Forelimb muscle (tissue), 1 donor: ENCODE measurements at regions not wholly inside any gene's neighbourhood (a gene's known extent, or its start where the extent isn't known, plus 50 kb on each side); places are given as distances from the start of the nearest gene placed in this dataset.
A peak's percentile ranks its signal among the peaks of the same experiment; 100 is the strongest.
"Not testable (repeated sequence)": the region's sequence is repeated elsewhere in the genome, so short reads cannot be mapped to it uniquely, and the experiment has no call there.

Experiments
- DNase-seq: peaks from one replicate; pipeline ENCODE4 v3.0.0-alpha.2; 2013; ENCODE audit warnings: low read depth

DNA sequence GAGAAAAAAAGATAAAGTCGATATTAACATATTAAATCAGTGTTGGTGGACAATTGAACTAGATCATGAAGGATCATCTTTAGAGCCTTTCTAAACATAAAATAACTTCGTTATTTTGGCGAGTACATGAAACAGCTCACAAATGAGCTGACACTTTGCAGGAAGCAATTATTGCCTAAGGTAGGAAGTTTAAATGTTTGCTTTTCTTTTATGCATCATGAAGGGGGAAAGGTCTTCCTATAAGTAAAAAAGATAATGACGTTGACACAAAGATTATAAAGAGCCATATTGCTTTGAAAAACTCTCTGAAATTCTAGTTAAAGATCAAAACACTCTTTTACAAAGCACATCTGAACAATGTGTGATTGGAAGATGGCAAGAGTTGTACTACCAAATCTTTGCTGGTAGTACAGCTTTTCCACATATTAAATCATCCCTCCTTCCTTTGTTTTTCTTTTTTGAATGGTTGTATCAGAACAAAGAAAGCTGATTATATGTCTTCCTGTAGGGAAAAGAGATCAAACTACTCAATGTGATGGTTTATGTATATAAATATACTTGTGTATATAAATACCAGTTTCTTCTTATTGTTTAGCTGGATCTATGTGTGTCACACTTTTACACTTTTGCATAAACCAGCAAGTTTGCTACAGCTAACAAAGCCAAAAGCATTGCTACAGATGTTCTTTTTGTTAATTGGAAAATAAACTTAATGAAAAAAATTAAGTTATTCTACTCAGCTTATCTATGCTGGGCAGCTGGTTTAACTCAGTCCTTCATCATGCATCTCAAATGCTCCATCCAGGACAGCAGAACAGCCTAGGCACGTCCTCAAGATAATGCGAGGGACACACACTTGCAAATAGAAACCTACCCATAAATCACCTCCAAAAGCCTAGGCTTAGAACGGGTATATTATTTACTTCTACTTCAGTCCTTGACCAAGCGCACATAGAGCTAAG lies 850.8 kb upstream of the ROBO1 start:
- no peak for DNase-seq

DNA sequence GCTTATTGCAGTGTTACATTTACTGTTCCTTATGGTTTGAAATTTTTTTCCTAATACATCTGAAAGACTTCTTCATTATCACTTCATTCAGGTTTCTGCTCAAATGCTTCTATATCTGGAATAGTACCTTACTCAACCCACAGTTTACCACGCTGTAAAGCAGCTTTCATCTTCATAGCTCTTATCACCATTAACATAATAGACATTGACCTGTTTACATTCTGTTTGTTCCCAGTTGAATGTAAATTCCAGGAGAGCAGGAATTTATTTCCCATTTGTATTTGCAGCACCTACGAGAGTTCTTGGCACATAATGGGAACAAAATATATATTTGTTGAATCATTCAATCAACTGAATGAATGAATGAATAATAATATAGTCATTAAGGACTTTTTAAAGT lies 844.6 kb upstream of the ROBO1 start:
- DNase-seq = no peak

DNA sequence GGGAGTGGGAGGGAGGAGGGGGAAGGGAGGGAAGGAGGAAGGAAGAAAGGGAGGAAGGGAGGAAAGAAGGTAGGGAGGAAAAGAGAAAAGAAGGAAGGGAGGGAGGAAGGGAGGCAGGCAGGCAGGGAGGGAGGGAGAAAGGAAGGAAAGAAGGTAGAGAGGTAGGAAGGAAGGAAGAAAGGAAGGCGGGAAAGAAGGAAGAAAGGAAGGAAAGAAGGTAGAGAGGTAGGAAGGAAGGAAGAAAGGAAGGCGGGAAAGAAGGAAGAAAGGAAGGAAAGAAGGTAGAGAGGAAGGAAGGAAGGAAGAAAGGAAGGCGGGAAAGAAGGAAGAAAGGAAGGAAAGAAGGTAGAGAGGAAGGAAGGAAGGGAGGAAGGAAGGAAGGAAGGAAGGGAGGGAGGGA lies 840.3 kb upstream of the ROBO1 start:
- DNase-seq = not testable (repeated sequence)

DNA sequence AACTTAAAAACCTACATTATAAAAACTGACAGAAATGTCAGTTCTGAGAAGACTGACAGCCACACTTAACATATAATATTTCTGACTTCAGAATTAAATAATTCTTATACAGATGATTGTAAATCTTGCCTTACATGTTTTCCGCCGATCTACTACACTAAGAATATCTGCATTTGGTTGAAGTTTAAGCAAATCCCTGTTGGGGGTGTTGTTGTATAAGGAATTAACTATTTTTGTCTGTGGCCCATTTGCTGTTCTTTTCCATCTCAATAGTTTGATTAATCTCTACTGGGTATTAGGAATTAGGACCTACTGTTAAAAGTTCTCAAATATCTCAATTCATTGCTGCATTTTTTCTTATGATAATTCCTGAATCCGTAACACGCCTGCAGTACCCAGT lies 838.3 kb upstream of the ROBO1 start:
- no peak for DNase-seq

DNA sequence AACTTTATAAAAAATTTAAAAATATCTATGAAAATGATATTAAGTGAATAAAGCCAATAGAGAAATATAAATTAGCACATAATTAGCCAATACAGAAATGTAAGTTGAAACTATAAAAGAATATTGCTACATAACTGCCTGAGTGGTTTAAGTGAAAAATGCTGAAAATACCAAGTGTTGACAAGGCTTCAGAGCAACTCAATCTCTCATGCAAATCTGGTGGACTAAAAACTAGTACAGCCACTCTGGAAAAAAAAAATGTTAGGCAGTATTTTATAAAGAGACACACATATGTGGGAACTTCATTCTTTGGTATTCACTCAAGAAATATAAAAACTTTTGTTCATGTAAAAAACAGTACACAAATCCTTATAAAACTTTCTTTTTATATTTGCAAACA lies 833.7 kb upstream of the ROBO1 start:
- no peak for DNase-seq

DNA sequence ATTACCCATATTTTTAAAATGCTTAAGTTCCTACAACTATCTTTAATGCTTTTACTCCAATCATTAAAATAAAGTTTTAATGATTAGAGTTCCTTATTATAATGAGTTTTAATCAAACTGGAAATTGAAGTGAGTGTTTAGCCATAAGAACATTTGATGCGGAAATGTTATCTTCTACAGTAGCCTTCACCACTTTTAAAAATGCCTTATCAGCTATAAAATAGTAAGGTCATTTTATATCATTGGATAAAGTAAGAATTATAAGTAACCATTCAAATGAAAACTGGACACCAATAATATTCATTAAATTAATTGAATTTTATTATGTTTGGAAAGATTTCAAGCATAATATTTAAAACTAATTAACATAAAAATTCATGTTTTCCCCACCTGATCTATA lies 825.0 kb upstream of the ROBO1 start:
- DNase-seq = no peak

DNA sequence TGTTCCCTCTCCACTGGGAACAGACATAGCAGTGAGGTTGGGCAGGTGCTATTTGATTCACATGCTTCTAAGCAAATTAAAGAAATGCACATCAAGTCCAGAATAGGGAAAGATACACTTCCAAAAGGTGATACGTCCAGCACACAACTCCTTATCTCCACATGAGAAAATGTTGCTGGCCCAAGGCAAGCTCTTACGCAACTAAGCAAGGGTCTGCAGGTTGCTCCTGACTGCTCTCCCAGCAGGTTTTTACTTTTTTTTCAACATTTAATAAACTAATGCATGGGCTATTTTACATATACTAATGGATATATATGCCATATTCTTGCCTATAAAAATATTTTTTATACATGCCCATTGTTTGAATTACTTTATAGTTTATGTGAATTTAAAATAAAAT lies 818.5 kb upstream of the ROBO1 start:
- DNase-seq = no peak

DNA sequence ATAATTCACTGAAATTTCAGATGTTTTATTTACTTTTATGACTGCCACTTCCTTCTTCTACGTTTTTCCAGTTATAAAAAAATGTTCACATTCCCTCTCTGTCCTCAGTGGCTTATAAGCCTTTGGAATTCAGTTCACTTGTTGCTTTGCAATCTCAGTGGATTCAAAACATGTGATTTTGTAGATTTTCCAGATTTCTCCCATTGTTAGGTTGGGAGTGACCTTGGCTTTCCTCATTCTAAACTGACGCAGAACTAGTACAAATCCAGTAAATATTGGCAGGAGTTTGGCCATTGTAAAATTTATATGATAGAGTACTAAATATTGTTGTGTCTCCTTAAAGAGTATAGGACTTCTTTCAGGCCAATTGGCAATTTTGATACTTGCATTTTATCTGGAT lies 812.3 kb upstream of the ROBO1 start:
- DNase-seq = peak; percentile 2

DNA sequence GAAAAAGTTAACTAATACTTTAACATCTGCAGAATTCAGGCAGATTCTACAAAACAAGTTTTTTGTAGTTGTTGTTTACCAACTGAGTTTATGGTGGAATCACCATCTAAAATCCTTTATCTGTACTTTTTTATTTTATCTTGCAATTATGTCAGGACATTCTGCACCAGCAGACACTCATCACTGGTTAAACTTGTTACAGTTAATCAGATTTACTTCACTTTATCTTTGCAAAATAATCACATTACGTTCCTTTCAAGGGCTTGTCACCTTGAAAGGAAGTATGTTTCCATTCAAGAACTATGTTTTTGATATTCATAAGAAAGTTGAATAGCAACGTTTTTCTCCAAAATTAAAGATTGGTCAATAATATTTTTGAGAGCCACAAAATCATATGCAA lies 796.6 kb upstream of the ROBO1 start:
- no peak for DNase-seq

DNA sequence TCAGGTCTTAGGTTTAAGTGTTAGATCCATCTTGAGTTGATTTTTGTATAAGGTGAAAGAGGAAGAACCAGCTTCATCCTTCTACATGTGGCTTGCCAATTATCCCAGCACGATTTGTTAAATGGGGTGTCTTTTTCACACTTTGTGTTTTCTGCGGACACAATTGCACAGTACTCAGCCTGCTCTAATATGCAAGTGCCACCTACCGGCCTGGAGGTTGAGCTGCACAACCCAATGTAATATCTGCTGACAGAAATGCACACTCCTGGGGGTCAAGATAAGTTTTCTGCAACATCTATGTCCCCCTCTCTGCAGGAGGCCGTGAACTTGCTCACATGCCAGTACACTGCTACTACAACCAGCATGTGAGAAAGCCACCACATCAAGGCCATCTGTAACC lies 791.9 kb upstream of the ROBO1 start:
- no peak for DNase-seq

DNA sequence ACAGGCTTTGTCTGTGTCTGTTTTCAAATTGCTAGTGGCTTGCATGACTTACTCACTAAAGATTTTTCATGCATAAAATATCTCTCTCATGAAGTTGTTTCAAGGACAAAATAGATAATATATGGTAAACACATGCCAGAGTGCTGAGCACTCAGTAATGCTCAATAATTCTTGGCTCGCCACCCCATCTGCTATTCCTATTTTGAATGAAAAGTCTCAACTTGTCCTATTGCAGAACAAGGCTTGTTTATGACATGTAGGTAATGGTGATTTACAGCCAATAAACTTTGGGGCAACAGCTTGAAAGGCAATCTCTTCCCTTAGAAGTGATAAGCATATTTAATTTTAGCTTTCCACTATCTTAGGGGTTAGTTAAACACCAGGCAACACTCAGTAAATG lies 789.0 kb upstream of the ROBO1 start:
- no peak for DNase-seq

DNA sequence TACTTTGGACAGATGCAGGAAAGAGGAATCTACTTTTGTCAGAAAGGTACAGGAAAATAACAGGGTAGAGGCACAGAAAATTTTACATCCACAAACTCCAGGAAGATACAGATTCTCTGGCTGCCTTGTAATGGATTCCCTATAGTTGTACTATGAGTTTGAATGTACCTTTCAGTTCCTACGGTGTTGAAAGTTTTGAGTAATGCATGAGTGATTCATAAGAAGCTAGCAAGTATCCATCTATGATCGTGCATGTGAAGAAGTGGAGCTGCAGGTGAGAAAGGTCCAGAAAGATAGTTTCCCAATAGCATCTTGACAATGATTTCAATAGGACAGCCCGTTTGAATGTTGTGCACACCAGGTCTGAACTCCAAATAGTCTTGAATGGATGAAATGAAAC lies 786.5 kb upstream of the ROBO1 start:
- no peak for DNase-seq

DNA sequence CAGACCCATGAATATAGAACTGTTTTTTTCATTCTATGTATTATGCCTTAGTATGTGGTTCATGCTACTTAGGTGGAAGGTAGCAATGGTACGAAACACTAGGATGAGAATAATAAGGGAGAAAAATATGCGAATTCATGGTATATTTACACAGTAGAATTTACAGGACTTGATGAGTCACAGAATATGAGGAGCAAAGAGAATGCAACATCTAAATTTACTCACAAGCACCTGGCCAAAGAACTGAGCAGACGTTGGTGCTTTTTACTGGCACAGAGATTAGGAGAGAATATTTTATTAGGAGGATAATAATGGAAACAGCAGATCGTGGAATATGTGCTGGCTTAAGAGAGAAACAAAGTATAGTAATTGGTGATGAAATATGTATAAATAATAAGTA lies 785.4 kb upstream of the ROBO1 start:
- DNase-seq = no peak

DNA sequence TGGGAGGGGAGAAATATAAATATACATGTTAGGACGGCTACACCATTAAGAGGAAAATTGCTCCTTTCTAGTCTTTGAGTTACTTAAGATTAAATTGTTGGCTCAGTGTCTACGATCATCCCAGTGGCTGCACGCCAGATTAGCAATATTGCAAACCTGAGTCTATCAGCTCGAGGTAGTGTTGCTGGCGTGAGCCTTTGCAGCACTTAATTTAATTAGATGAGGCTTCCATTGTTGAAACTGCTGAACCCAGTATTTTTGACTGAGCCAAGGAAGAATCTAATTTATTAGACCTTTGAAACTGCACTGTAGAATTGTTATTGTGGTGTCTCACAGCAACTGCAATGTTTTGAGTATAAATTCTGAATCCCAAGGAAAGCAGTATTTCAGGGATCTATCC lies 782.4 kb upstream of the ROBO1 start:
- DNase-seq = peak; percentile 24

DNA sequence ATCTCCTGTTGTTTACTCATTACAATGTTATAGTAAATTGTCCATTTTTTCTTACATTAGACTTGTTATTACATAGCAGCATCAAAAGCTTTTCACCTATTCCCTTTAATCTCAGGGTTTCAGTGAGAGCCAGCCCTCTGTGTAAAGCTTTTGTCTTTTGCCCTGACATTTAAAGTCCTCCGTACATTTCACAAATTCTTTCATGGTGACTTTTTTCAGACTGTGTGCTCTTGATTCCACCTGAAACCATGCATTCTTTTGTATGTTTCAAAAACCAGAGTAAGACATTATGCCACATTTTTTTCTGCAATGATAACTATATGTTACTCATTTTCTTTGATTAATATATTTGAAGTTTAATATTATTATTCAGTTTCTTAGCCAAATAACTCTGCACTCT lies 781.4 kb upstream of the ROBO1 start:
- DNase-seq = no peak

DNA sequence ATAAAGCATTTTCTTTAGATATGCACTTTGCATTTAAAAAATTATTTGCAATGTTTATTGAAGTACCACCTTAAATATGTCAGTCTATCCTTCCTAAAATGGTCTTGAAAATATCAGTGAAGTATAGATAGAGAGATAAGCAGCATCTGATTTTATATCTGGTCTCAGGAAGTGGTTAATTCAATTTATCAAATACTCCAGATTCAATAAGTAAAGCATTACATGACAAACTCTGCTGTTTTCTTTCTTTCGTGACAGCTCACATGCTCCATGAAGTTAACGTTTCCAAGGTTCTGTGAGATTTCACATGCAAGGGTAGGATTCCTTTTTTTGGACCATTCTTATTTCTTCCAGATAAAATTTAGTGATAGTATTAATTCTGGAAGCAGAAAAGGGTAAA lies 775.4 kb upstream of the ROBO1 start:
- no peak for DNase-seq

DNA sequence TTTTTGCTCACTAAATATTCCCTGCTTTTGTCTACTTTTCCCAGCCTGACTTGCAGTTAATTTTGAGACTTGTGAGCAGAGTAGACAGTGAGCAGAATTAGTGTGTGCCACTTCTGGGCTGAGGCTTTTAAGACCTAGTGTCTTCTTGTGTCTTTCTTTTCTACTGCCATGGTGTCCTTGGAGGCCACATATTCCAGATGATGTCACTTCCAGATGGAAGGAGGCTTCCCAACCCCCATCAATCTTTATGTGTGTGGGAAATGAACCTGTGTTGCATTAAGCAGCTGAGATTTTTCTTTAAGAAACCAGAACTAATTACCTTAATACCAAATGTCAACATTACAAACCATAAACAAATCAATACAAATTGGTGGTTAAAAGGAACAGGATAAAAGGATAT lies 774.7 kb upstream of the ROBO1 start:
- DNase-seq = no peak

DNA sequence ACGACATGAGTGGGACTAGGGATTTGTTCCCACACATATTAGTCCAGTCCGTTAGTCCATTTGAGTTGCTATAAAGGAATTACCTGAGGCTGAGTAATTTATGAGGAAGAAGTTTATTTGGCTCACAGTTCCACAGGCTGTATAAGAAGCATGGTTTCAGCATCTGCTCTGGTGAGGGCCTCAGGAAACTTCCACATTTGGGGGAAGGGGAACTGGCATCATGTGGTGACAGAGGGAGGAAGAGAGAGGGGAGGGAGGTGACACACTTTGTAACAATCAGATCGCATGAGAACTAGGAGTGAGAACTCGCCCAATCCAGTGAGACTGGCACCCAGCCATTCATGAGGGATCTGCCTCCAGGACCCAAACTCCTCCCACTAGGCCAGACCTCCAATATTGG lies 769.9 kb upstream of the ROBO1 start:
- DNase-seq = no peak

DNA sequence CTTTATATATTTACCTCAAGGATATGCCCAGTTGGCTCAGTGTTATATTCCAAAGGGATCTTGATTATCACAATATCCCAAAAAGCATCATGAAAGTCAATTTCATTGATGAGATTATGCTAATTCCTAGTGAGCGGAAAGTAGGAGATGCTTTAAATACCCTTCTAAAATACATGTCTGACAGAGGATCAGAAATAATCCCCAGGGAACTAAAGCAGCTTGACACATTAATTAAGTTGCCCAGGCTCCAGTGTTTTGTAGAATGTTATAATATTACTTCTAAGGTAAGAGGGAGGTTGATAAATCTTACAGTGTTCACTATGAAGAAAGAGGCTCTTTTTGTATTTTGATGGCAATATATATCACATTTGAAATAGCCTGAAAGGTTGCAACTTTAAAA lies 767.5 kb upstream of the ROBO1 start:
- DNase-seq = no peak

DNA sequence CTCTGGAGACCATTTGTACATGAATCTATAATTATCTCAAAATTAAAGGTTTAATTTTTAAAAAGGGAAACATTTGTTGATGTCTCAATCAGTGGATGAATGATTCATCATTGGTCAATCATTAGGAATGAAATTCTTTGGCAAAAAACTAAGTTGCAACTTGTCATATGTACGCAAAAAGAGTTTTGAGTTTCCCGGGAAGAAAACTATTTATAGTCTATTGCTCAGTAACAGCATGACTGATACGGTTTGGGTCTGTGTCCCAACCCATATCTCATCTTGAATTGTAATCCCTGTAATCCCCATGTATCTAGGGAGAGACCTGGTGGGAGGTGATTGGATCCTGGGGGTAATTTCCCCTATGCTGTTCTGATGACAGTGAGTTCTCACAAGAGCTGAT lies 765.8 kb upstream of the ROBO1 start:
- DNase-seq = no peak

DNA sequence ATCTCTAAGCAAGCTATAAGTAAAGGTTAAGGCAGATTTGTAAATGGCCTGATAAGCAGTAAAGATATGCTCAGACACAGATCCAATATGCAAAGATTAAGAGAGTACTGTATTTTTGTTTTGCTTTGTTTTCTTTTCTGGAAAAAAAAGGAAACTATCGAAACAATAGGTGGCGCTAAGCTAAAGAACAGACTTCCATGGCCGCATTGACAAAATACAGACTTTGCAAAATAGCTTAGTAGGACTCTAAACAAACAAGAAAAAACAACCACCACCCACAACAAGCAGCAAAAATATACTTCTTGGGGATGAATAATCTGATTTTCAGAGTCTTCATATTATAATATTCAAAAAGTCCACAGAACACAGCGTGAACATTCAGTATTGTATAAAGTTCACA lies 758.4 kb upstream of the ROBO1 start:
- no peak for DNase-seq

DNA sequence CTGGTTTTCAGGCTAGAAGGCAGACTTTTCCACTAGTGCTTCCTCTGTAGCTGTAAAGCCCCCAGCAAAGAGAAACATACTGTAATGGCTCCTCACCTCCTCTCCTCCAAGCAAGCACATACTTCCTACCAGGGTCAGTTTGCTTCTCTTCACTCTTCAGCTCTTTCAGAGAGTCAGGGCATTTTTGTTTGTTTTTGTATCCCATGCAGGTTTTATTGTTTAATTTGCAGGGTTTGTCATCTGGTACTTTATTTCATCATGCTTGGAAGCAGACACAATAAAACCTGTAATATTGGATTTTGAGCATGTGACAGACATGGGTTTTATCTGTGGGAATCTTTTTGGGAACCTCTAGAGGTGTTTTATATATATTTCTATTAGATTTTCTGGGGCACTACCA lies 753.3 kb upstream of the ROBO1 start:
- no peak for DNase-seq

DNA sequence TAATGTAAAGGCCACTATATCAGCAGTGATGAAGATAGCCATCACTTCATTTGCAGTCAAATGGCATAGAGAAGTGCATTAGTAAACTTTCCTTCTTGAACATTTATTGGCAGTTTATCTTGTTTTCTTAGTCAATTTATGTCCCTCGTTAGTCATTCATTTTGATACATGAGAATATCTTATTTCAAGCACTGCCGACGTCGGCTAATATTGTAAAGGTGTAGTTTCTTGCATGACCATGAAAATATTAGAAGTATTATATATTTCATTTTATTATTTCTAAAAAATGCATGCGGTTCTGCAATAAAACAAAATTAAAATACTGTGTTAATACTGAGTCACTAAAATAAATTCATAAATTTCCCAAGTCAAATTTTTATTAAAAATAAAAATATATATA lies 751.6 kb upstream of the ROBO1 start:
- no peak for DNase-seq

DNA sequence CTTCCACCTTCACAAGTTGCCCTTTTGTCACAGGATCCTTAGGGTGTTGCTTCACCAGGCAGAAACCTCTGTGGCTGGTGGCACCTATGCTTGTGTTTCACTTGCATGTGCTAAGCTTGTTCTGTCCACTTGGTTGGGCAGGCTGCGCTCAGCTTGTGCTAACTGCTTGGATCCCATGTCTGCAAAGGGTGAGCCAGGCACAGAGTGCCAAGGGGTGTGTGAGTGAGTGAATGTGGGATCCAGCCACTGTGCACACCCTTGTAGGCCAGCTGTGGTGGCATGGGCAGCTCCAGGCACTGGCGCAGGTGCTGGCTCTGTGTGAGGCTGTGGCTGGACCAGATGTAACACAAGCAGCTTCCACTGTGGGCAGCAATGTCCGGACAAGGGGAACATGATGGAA lies 728.7 kb upstream of the ROBO1 start:
- no peak for DNase-seq
